M059J (cell line): ENCODE measurements at regions not wholly inside any gene's neighbourhood (a gene's known extent, or its start where the extent isn't known, plus 50 kb on each side); places are given as distances from the start of the nearest gene placed in this dataset.

ENCODE experiments used
- DNase-seq: peaks from one replicate; pipeline ENCODE4 v3.0.0-alpha.2; 2012; ENCODE audit warnings: low read depth

- DNase-seq = no peak
Observed at GRCh38 chr1:71267220-71267619, 186.4 kb upstream of the ZRANB2 start.

- DNase-seq = no peak
Observed at GRCh38 chr1:71264039-71264438, 183.2 kb upstream of the ZRANB2 start.

- DNase-seq = no peak
Observed at GRCh38 chr1:71262970-71263369, 182.1 kb upstream of the ZRANB2 start.

GRCh38 chr1:71252900-71253299 lies 172.1 kb upstream of the ZRANB2 start:
- DNase-seq = no peak

- DNase-seq = no peak
Observed at GRCh38 chr1:71245246-71245645, 164.4 kb upstream of the ZRANB2 start.

GRCh38 chr1:71242239-71242638 lies 161.4 kb upstream of the ZRANB2 start:
- DNase-seq = no peak

- DNase-seq = no peak
Observed at GRCh38 chr1:71240656-71241055, 159.8 kb upstream of the ZRANB2 start.

GRCh38 chr1:71236503-71236902 lies 155.7 kb upstream of the ZRANB2 start:
- no peak for DNase-seq

- no peak for DNase-seq
Observed at GRCh38 chr1:71233645-71234044, 152.8 kb upstream of the ZRANB2 start.

- no peak for DNase-seq
Observed at GRCh38 chr1:71232786-71233185, 152.0 kb upstream of the ZRANB2 start.

- no peak for DNase-seq
Observed at GRCh38 chr1:71232166-71232763, 151.4 kb upstream of the ZRANB2 start.

- DNase-seq = no peak
Observed at GRCh38 chr1:71231751-71232150, 150.9 kb upstream of the ZRANB2 start.

GRCh38 chr1:71228742-71229365 lies 148.0 kb upstream of the ZRANB2 start:
- DNase-seq = no peak

GRCh38 chr1:71228241-71228640 lies 147.4 kb upstream of the ZRANB2 start:
- DNase-seq = no peak

- DNase-seq = no peak
Observed at GRCh38 chr1:71224741-71225377, 144.0 kb upstream of the ZRANB2 start.

- DNase-seq = no peak
Observed at GRCh38 chr1:71223641-71224340, 143.0 kb upstream of the ZRANB2 start.

- peak; percentile 8 for DNase-seq
Observed at GRCh38 chr1:71222668-71223067, 141.8 kb upstream of the ZRANB2 start.

GRCh38 chr1:71210718-71211117 lies 129.9 kb upstream of the ZRANB2 start:
- no peak for DNase-seq

GRCh38 chr1:71203241-71203640 lies 122.4 kb upstream of the ZRANB2 start:
- no peak for DNase-seq

- no peak for DNase-seq
Observed at GRCh38 chr1:71200503-71200902, 119.7 kb upstream of the ZRANB2 start.

GRCh38 chr1:71196685-71197084 lies 115.8 kb upstream of the ZRANB2 start:
- peak; percentile 3 for DNase-seq

GRCh38 chr1:71193153-71193552 lies 112.3 kb upstream of the ZRANB2 start:
- no peak for DNase-seq

- DNase-seq = no peak
Observed at GRCh38 chr1:71191520-71191919, 110.7 kb upstream of the ZRANB2 start.
